C4-2B (cell line): ENCODE measurements at regions not wholly inside any gene's neighbourhood (a gene's known extent, or its start where the extent isn't known, plus 50 kb on each side); places are given as distances from the start of the nearest gene placed in this dataset.

Experiments used
- ZFX ChIP-seq: fragments of 450-650 bp; IDR thresholded peaks from 2 replicates; pipeline ENCODE4 v1.6.1; 2017
- TF ChIP-seq, protein P1 (sequence below): fragments of 450-650 bp; conservative IDR thresholded peaks from 2 replicates; pipeline ENCODE4 v1.5.1; 2017; ENCODE audit warnings: mild to moderate bottlenecking

- TF ChIP-seq, protein P1, sequence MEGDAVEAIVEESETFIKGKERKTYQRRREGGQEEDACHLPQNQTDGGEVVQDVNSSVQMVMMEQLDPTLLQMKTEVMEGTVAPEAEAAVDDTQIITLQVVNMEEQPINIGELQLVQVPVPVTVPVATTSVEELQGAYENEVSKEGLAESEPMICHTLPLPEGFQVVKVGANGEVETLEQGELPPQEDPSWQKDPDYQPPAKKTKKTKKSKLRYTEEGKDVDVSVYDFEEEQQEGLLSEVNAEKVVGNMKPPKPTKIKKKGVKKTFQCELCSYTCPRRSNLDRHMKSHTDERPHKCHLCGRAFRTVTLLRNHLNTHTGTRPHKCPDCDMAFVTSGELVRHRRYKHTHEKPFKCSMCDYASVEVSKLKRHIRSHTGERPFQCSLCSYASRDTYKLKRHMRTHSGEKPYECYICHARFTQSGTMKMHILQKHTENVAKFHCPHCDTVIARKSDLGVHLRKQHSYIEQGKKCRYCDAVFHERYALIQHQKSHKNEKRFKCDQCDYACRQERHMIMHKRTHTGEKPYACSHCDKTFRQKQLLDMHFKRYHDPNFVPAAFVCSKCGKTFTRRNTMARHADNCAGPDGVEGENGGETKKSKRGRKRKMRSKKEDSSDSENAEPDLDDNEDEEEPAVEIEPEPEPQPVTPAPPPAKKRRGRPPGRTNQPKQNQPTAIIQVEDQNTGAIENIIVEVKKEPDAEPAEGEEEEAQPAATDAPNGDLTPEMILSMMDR, result no peak
- no peak for TF ChIP-seq ZFX
Observed at GRCh38 chr3:44021651-44022594, 219.8 kb upstream of the TOPAZ1 start.
